HG03135 (cell line): ENCODE measurements at regions not wholly inside any gene's neighbourhood (a gene's known extent, or its start where the extent isn't known, plus 50 kb on each side); places are given as distances from the start of the nearest gene placed in this dataset.
A peak's percentile ranks its signal among the peaks of the same experiment; 100 is the strongest.

Experiments used
- ATAC-seq: cut with Tn5 transposase; IDR thresholded peaks from one replicate; pipeline ENCODE4 v1.9.1; 2021; ENCODE audit warnings: mild to moderate bottlenecking, moderate library complexity; ENCODE audit not compliant: unreplicated experiment

GRCh38 chr12:124726596-124727263 lies 136.9 kb downstream of the SCARB1 start:
- no peak for ATAC-seq

- no peak for ATAC-seq
Observed at GRCh38 chr12:124725597-124726237, 137.9 kb downstream of the SCARB1 start.

GRCh38 chr12:124725099-124725498 lies 138.6 kb downstream of the SCARB1 start:
- no peak for ATAC-seq

DNA sequence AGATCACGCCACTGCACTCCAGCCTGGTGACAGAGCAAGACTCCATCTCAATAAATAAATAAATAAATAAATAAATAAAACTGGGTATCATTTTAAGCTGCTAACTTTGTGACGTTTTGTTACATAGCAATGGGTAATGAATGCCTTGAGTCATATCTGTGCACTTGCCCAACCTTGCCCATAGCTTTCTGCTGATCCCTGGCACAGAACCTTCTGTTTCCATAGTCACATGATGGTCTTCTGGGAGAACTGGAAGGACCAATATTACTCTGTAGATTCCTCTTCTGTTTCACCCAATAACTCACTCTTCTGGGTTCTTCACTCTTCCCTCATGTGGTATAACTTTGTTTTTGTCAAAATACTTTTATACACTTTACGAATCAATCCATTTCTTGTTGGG lies 140.8 kb downstream of the SCARB1 start:
- no peak for ATAC-seq

GRCh38 chr12:124721501-124722162 lies 142.0 kb downstream of the SCARB1 start:
- no peak for ATAC-seq

DNA sequence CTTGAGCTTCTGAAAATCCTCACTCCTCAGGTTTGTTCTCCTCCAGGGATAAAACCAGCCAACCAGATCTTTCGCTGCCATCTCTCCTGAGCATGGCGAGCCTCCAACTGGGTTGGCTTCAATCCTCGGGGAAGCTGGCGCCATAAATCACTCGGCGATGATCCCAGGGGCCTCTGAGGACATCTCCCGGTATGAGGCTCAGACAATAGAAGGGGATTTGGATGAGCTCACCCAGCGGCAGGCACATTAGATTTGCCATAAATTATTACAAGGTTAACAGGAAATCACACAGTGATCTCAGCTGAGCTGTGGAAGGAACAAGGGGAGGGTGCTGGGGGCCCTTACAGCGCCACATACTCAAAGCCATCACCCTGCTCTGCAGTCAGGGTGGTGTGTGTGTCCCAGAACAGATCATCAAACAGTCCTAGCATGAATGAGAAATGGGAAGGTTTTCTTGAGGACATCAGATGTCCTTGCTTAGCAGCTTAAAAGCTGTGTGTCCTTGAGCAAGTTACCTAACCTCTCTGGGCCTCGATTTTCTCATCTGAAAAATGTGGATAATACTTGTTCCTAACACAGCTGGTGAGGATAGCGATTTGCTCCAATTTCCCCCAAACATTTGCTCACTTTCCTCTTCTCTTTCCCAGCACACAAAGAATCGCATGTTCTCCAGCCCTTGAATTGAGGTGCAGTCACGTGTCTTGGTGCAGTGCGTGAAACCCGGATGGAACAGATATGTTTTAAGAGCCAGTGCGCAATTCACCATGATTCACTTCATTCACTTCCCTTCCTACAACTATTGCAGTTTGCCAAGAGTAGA lies 142.8 kb downstream of the SCARB1 start:
- no peak for ATAC-seq

- no peak for ATAC-seq
Observed at GRCh38 chr12:124720004-124720680, 143.5 kb downstream of the SCARB1 start.

DNA sequence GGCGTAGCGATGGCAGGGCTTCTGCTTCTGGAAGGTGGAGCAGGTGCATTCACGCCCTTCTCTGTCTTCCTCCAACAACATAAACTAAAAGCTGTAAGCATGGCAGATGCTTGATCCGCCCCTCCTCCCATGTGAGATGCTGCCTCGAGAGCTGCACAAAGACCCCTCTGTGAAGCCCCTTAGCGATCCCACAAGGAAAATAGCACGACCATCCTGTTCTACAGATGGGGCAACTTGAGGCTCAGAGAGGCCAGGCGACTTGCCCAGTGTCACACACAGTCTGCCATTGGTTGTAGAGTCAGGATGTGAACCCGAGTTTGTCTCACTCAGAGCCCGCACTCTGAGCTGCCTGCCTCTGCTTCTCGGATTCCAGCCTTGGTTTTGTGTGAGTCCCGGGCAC lies 144.4 kb downstream of the SCARB1 start:
- no peak for ATAC-seq

GRCh38 chr12:124718458-124718857 lies 145.2 kb downstream of the SCARB1 start:
- no peak for ATAC-seq

- no peak for ATAC-seq
Observed at GRCh38 chr12:124718036-124718435, 145.6 kb downstream of the SCARB1 start.

DNA sequence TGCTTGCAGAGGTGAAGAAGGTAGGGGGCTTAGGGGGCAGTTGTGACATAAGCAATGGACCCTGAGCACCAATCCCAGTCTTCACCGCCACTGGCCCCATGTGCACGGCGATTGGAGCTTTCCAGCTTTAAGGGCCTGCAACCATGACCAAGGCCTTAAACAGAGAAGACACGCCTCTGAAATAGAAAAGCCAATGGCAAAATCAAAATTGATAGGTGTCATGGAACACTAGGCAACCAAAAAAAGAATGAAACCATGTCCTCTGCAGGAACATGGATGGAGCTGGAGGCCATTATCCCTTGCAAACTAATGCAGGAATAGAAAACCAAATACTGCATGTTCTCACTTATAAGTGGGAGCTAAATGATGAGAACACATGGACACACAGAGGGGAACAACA lies 146.3 kb downstream of the SCARB1 start:
- ATAC-seq: no peak

DNA sequence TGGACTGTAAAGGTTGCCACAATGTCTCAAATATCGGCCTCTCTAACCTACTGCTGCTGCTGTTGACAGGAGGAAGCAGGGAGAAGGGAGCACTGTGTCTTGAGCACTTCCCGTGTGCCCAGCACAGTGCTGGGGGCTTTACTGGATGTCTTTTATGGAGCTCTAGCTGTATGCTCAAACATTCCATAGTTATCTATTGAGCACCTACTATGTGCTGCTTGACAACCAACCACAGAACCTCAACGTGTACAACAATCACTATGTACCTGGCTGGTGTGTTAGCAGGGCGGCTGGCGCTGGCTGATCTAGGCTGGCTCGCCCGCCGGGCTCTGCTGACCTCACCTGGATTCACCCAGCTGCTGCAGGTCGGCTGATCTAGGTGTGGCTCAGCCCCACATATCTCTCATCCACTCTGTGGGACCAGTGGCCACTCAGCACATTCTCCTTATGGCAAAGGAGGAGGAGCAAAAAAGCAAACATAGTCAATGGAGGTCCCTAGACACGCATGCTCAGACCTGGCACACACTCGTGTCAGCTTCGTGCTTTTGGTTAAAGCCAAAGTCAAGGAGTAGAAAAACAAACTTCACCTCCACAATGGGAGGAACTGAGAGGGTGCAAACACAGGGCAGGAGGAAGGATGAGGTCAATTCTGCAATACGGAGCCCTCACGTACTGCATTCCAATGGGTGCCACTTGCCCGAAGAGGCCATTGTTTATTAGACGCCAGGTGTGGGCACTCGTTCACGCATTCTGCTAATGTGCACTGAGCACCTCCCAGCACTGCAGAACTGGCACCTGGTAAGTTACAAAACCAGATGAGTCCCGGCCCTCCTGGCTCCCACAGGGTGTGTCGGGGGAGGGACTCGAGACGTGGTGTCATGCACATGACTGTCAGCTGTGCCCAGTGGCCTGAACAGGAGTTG lies 147.2 kb downstream of the SCARB1 start:
- no peak for ATAC-seq

DNA sequence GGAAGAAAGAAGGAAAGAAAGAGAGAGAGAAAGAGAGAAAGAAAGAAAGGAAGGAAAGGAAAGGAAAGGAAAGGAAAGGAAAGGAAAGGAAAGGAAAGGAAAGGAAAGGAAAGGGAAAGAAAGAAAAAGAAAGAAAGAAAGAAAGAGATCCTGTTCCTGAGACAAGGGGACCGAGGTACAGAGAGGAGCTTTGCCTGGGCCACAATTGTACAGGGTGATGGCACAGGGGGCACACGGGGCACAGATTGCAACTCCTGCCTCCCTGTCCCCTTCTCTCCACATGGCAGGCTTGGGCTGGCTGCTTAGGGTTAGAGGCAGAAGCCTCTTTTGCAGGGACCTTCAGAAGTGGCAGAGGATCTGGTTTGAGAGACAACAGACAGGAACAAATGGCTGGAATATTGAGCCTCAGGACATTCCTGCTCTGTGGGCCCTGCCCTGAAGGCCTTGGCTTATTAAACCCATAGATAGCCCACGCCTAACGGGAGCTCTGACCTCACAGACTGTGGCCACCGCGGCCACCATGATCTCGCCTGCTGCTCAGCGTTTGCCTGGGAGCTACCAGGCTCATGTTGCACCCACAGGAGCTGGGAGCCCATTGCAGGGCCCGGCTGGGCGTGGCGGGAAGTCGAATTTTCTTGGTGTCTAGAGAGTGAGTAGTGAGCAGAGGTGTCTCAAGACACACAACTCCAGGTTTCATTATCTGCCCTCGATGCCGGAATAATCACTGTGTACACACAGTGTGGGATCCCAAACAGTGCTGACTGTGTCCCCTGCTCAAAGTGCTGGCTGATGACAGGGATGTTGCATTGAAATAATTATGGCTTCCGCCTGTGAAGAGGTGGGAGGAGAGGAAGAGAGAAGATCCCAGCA lies 147.9 kb upstream of the NCOR2 start:
- ATAC-seq: no peak

- peak; percentile 80 for ATAC-seq
Observed at GRCh38 chr12:124713436-124714082, 146.1 kb upstream of the NCOR2 start.

DNA sequence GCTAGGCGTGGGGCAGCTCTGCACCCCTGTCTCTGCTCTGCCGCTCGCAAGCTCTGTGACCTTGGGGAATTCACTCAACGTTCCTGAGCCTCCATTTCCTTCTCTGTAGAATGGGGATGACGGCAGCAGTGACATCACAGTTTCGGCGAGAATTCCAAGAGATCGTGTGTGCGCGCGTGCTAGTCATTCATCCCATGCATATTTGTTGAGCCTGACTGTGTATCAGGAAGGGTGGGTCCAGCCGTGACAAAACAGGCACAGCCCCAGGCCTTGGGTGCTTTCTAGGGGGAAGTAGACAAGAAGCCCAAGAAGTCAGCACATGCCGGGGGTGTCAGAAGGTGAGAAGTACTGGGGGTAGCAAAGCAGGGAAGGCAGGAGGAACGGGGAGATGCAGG lies 145.6 kb upstream of the NCOR2 start:
- peak; percentile 22 for ATAC-seq

DNA sequence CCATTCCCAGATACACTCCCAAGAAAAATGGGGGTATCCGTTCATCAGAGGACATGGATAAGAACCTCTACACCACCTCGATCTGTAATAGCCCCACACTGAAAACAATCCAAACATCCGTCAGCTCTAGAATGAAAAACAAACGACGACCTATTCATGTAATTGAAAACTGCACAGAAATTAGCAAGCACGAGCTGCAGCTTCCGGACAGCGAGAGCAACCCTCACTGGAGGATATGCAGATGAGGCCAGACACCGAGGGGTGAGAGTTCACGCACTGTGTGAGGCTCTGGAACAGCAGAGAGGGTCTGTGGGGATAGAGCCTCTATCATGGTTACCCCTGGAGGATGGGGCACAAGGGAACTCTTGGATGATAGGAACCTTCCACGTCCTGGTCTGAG lies 143.9 kb upstream of the NCOR2 start:
- ATAC-seq: no peak

- no peak for ATAC-seq
Observed at GRCh38 chr12:124709722-124710687, 142.6 kb upstream of the NCOR2 start.
